ENCODE measurements at regions not wholly inside any gene's neighbourhood (a gene's known extent, or its start where the extent isn't known, plus 50 kb on each side); places are given as distances from the start of the nearest gene placed in this dataset.
"Not testable (repeated sequence)": the region's sequence is repeated elsewhere in the genome, so short reads cannot be mapped to it uniquely, and the experiment has no call there.

DNA sequence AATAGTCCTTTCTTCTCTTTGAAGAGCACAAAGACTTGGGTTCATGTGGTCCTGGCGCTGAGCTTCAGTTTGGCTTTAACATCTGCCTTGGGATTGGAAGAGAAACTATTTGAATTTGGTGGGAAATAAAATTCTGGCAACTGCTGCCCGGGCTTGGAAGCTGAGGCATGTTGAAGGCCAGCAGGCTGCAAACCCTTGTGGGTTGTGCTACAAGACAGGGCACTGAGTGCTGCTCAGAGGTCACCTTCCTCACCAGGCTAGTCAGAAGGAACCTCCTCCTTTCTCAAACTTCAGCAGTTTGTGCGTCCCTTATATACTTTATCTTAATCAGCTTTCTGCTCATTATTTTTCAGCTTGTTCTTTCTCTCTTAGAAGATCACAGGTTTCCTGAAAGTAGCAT, 238.4 kb upstream of the TBX18 start:
- no peak overlapping the region for H3K4me3 ChIP-seq
- H3K27me3 ChIP-seq (ENCODE audit: low read depth) = no peaks in the 10 kb centered on the region
- H3K9me3 ChIP-seq = no peaks in the 10 kb centered on the region
- in situ Hi-C loops (cut with MboI; ENCODE audit: low sequenced_read_pairs) = no loop called here
- no peaks in the 10 kb centered on the region for H3K36me3 ChIP-seq (replicated peaks)
- H3K4me1 ChIP-seq = no peaks in the 10 kb centered on the region
- DNase-seq (ENCODE audit: low spot score in 2 of 2) = no peak

DNA sequence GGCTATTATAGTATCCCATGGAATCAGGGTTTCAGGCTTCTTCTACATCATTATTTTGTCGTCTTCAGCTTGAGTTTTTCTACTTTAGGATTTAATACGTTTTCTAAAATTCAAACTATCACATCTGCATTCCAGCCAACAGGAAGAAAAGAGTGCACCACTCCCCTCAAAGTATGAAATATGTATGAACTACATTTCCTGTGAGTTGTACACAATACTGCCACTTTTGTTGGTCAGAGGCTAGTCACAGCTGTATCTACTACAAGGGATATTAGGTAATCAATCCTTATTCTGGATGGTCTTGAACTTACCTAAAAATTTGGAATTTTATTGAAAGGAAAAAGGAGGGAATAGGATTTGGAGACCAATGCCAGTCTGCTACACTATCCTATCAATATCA, 235.6 kb upstream of the TBX18 start:
- H3K4me1 ChIP-seq = no peaks in the 10 kb centered on the region
- no peaks in the 10 kb centered on the region for H3K27me3 ChIP-seq (ENCODE audit: low read depth)
- DNase-seq (ENCODE audit: low spot score in 2 of 2) = no peak
- H3K4me3 ChIP-seq = no peak overlapping the region
- in situ Hi-C loops (cut with MboI; ENCODE audit: low sequenced_read_pairs) = no loop called here
- no peaks in the 10 kb centered on the region for H3K9me3 ChIP-seq
- H3K36me3 ChIP-seq (replicated peaks) = no peaks in the 10 kb centered on the region

DNA sequence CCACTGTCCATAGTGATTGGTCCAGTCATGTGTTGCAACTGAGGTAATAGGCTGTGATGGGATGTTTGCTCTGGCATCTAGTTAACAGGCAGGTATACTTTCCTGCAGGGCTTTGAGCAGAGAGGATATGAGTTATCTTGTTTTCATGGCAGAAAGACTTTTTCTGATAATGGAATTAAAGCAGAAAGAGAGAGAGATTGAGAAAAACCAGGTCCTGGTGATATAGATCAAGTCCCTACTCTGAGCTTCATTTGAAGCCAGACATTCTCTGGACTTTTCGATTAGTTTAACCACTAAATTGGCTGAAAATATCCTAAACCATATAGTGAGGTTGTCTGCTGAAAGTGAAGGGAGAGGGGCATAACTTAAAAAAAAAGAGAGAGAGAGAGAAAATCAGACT, 233.8 kb upstream of the TBX18 start:
- no peak for DNase-seq (ENCODE audit: low spot score in 2 of 2)
- Histone ChIP-seq H3K9me3 (no peaks in the 10 kb centered on the region), H3K4me3 (no peak overlapping the region), H3K36me3 (replicated peaks) (no peaks in the 10 kb centered on the region), H3K27me3 (ENCODE audit: low read depth) (no peaks in the 10 kb centered on the region), H3K4me1 (no peaks in the 10 kb centered on the region)
- in situ Hi-C loops (cut with MboI; ENCODE audit: low sequenced_read_pairs) = no loop called here

DNA sequence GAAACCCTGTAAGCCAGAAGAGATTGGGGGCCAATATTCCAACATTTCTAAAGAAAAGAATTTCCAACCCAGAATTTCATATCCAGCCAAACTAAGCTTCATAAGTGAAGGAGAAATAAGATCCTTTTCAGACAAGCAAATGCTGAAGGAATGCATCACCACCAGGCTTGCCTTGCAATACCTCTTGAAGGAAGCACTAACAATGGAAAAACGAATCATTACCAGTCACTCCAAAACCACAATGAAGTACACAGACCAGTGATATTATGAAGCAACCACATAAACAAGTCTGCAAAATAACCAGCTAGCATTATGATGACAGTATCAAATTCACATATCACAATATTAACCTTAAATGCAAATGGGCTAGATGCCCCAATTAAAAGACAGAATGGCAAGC, 224.4 kb upstream of the TBX18 start:
- H3K27me3 ChIP-seq (ENCODE audit: low read depth); H3K4me3 ChIP-seq; DNase-seq (ENCODE audit: low spot score in 2 of 2); H3K36me3 ChIP-seq (replicated peaks); in situ Hi-C loops (cut with MboI; ENCODE audit: low sequenced_read_pairs); H3K9me3 ChIP-seq; H3K4me1 ChIP-seq: not testable (repeated sequence)

DNA sequence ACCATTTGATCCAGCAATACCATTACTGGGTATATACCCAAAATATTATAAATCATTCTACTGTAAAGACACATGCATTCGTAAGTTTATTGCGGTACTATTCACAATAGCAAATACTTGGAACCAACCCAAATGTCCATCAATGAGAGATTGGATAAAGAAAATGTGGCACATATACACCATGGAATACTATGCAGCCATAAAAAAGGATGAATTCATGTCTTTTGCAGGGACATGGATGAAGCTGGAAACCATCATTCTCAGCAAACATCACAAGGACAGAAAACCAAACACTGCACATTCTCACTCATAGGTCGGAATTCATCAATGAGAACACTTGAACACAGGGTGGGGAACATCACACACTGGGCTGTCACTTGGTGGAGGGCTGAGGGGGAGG, 221.1 kb upstream of the TBX18 start:
- in situ Hi-C loops (cut with MboI; ENCODE audit: low sequenced_read_pairs); H3K9me3 ChIP-seq; H3K36me3 ChIP-seq (replicated peaks); H3K4me3 ChIP-seq; H3K27me3 ChIP-seq (ENCODE audit: low read depth); H3K4me1 ChIP-seq; DNase-seq (ENCODE audit: low spot score in 2 of 2): not testable (repeated sequence)

DNA sequence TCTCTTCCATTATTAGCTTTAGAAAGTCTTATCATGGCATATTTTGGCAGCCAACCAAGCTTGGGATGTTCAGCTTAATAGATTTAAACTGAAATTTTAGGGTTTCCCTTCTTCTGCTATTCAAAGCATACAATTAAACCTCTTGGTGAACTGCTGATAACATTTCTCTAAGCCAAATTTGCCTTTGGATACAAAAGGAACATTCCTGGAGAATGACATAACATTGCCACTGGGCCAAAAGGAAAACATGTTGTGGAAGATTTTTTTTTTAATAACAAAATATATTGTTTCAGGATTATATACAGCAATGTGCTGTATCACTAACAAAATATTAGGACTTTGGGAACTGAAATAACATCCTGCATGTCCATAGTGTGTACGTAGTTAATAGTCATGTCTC, 215.1 kb upstream of the TBX18 start:
- no peaks in the 10 kb centered on the region for H3K27me3 ChIP-seq (ENCODE audit: low read depth)
- no peaks in the 10 kb centered on the region for H3K36me3 ChIP-seq (replicated peaks)
- H3K4me3 ChIP-seq = no peak overlapping the region
- no peaks in the 10 kb centered on the region for H3K4me1 ChIP-seq
- no peak for DNase-seq (ENCODE audit: low spot score in 2 of 2)
- in situ Hi-C loops (cut with MboI; ENCODE audit: low sequenced_read_pairs) = no loop called here
- H3K9me3 ChIP-seq = no peaks in the 10 kb centered on the region

DNA sequence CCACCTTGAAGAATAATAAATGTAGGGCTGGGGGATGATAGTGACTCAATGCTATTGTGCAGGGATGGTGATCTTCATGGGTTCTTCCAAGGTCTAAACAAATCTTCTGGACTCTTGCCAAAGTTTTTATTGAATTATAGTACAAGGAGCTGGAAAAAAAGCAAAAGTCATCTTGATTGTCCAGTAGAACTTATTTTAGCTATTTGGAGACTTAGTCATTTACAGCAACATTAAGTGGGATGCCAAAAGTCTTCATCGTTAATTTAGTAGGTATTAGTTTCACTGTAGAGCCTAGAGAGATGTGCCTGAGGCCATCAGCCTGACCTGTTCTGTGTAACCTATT, 212.9 kb upstream of the TBX18 start:
- no peak for DNase-seq (ENCODE audit: low spot score in 2 of 2)
- Histone ChIP-seq H3K4me3 (no peak overlapping the region), H3K27me3 (ENCODE audit: low read depth) (no peaks in the 10 kb centered on the region), H3K36me3 (replicated peaks) (no peaks in the 10 kb centered on the region), H3K4me1 (no peaks in the 10 kb centered on the region), H3K9me3 (no peaks in the 10 kb centered on the region)
- in situ Hi-C loops (cut with MboI; ENCODE audit: low sequenced_read_pairs) = no loop called here

DNA sequence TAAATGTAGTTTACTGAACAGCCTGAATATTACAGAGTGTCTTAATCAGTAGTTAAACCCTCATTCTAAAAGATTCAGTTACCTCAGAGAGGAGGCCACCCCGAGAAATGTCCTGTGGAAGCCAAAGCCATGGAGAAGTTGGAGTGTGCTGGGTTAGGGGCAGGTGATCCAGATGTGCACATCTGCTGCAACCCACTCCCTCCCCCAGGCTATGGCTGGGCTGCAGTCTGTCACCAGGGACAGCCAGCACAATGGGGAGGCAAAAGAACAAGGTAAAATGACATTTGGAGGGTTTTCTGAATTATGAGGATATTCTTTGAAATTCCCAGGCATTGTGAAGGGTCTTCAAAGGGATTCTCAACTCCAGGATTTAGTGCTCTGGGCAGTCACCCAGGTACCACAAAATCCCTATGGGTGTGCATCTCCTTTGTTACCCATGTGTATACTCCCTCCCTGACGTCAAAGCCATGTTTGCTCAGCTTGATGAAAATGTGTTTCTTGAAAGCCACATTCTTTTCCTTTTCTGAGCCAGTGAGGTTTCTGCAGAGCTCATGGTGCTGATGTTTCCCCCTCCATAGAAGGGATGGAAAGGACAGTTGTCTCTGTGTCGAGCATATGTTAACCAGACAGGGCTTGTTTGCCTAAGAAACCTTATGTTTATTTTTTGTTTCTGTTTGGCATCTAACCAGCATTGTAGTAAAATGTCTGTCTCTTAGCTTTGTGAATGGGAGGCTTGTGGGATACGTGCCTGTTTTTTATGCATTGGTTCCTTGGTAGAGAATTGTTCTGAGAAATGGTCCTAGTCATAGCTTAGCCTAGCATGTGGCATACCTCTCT, 212.3 kb upstream of the TBX18 start:
- H3K4me1 ChIP-seq = no peaks in the 10 kb centered on the region
- no peaks in the 10 kb centered on the region for H3K9me3 ChIP-seq
- DNase-seq (ENCODE audit: low spot score in 2 of 2) = no peak
- in situ Hi-C loops (cut with MboI; ENCODE audit: low sequenced_read_pairs) = no loop called here
- no peaks in the 10 kb centered on the region for H3K36me3 ChIP-seq (replicated peaks)
- no peaks in the 10 kb centered on the region for H3K27me3 ChIP-seq (ENCODE audit: low read depth)
- H3K4me3 ChIP-seq = no peak overlapping the region

DNA sequence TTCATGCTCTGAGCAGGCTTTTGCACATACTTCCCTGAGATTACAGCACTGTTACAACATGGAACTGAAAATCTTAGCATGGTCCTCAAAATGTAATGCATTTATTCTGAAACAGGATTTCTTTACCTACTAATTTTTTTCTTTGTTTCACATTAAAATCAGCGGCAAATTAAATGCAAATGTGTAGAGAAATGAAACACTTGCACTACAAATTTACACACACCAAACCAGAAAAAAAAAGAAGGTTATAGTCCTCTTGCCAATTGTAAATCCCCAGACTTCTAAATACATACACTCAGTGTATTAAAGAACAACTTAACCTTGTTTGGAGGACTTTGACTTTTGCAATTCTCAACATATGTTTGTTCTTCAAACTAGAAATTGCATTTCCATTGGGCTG, 210.9 kb upstream of the TBX18 start:
- in situ Hi-C loops (cut with MboI; ENCODE audit: low sequenced_read_pairs) = no loop called here
- Histone ChIP-seq H3K36me3 (replicated peaks) (no peaks in the 10 kb centered on the region), H3K4me3 (no peak overlapping the region), H3K9me3 (no peaks in the 10 kb centered on the region), H3K4me1 (no peaks in the 10 kb centered on the region), H3K27me3 (ENCODE audit: low read depth) (no peaks in the 10 kb centered on the region)
- no peak for DNase-seq (ENCODE audit: low spot score in 2 of 2)

DNA sequence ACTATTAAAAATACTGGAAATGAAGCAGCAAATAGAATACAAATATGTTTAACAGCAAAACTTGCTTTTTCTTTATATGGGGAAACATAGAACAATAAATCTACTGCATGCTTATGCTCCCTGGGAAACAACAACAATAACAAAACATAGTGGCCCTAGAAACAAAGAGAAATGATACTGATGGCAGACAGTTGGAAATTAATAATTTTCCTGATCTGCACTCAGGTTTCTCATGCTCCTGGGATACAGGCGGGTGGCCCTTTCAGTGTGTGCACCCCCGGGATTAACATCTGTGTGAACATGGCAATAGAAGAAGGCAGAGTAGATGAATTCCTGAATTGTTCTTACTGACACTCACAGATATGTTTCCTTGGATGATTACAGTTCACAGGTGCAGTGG, 209.2 kb upstream of the TBX18 start:
- Histone ChIP-seq H3K9me3 (no peaks in the 10 kb centered on the region), H3K36me3 (replicated peaks) (no peaks in the 10 kb centered on the region), H3K4me3 (no peak overlapping the region), H3K27me3 (ENCODE audit: low read depth) (no peaks in the 10 kb centered on the region), H3K4me1 (no peaks in the 10 kb centered on the region)
- in situ Hi-C loops (cut with MboI; ENCODE audit: low sequenced_read_pairs) = no loop called here
- no peak for DNase-seq (ENCODE audit: low spot score in 2 of 2)

DNA sequence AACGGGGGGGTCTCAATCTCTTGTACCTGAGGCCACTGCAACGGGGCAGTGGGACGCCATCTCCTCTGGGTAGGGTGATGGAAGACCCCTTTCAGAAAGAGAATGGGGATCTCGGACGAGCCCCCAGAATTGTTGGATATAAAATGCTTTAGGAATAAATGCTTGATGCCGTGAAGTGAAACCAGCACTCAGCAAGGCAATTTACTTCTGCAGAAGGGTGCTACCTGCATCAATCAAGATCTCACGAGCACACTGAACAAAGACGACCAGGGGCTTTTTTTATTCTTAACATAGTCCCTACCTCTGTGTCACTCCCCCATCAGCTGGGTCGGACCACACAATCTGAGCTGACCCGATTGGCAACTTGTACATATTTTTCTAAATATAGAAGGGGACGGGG, 203.6 kb upstream of the TBX18 start:
- Histone ChIP-seq H3K9me3 (no peaks in the 10 kb centered on the region), H3K4me1 (no peaks in the 10 kb centered on the region), H3K4me3 (no peak overlapping the region), H3K27me3 (ENCODE audit: low read depth) (no peaks in the 10 kb centered on the region), H3K36me3 (replicated peaks) (no peaks in the 10 kb centered on the region)
- in situ Hi-C loops (cut with MboI; ENCODE audit: low sequenced_read_pairs) = no loop called here
- DNase-seq (ENCODE audit: low spot score in 2 of 2) = no peak

DNA sequence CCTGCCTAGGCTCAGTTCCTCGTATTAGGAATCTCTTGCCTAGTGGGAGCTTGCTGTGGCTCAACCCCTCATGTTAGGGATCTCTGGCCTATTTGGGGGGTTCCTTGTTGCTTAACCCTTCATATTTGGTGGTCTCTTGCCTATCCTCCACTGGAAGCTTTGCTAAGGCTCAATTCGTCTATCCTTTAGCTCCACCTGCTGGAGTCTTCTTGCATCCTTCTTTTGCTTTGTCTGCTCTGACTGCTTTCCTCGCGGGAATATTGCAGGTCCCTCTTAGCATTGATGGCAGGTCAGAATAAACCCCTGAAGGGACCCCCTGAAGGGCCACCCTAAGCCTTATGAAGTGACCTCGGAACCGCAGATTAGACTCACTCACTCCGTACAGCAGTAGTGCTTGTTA, 203.0 kb upstream of the TBX18 start:
- Histone ChIP-seq H3K4me3 (no peak overlapping the region), H3K4me1 (no peaks in the 10 kb centered on the region), H3K27me3 (ENCODE audit: low read depth) (no peaks in the 10 kb centered on the region), H3K9me3 (no peaks in the 10 kb centered on the region), H3K36me3 (replicated peaks) (no peaks in the 10 kb centered on the region)
- peak; percentile 36 to 51 for DNase-seq (ENCODE audit: low spot score in 2 of 2)
- in situ Hi-C loops (cut with MboI; ENCODE audit: low sequenced_read_pairs) = no loop called here

DNA sequence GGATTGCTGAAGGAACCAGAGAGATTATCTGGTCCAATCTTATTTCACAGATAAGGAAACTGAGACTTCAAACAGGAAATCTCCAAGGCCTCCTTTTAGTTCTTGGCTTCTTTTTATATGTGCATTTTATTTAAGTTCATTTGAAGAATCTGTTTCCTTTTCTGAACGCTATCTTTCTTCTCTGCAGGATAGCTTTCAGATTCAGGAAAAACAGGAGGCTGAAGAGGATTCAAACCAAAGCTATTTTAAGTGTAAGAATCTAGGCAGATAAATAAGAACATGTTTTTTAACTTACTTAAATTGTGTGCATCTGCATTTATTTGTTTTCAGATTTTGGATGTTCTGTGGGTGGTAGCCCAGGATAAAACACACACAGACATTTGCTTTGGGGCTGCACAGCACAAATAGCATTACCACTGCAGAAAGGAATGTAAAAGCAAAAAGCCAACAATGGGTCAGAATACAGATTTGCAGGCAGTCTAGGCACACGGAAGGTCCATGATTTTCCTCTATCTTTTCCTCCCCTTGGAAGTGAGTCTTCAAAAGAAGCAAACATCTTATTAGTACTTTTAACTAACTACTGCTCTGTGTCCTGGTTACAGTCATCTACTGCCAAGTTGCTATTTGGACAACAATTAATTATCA, 188.8 kb upstream of the TBX18 start:
- H3K36me3 ChIP-seq (replicated peaks) = no peaks in the 10 kb centered on the region
- no peaks in the 10 kb centered on the region for H3K9me3 ChIP-seq
- no peaks in the 10 kb centered on the region for H3K27me3 ChIP-seq (ENCODE audit: low read depth)
- in situ Hi-C loops (cut with MboI; ENCODE audit: low sequenced_read_pairs) = no loop called here
- DNase-seq (ENCODE audit: low spot score in 2 of 2) = no peak
- H3K4me1 ChIP-seq = no peaks in the 10 kb centered on the region
- H3K4me3 ChIP-seq = no peak overlapping the region

DNA sequence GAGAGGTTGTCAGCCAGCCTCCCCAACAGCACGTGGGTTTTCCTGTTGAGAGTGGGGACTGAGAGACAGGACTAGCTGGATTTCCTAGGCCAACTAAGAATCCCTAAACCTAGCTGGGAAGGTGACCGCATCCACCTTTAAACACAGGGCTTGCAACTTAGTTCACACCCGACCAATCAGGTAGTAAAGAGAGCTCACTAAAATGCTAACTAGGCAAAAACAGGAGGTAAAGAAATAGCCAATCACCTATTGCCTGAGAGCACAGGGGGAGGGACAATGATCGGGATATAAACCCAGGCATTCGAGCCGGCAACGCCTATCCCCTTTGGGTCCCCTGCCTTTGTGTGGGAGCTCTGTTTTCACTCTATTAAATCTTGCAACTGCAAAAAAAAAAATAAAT, 180.5 kb upstream of the TBX18 start:
- H3K27me3 ChIP-seq (ENCODE audit: low read depth); H3K9me3 ChIP-seq; H3K4me1 ChIP-seq; H3K4me3 ChIP-seq; H3K36me3 ChIP-seq (replicated peaks); DNase-seq (ENCODE audit: low spot score in 2 of 2); in situ Hi-C loops (cut with MboI; ENCODE audit: low sequenced_read_pairs): not testable (repeated sequence)

DNA sequence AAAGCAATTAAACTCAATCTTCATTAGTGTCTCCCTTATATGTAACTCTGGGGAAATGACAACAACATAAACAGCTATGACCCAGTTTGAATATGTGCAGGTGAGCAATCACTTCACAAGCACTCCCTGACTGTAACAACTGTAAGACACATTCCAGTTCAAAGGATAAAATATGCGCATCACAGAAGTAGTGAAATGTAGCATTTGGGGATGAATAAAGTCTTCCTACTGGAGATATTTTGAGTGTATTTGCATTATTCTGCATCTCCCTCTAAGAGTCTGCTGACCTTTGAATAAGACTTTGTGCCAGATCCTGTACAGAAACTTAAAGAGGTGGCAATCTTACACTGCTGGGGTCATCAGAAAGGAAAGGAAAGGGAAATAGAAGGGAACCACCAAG, 179.5 kb upstream of the TBX18 start:
- no peaks in the 10 kb centered on the region for H3K4me1 ChIP-seq
- no peaks in the 10 kb centered on the region for H3K9me3 ChIP-seq
- H3K27me3 ChIP-seq (ENCODE audit: low read depth) = no peaks in the 10 kb centered on the region
- no peak overlapping the region for H3K4me3 ChIP-seq
- no peak for DNase-seq (ENCODE audit: low spot score in 2 of 2)
- H3K36me3 ChIP-seq (replicated peaks) = no peaks in the 10 kb centered on the region
- in situ Hi-C loops (cut with MboI; ENCODE audit: low sequenced_read_pairs) = no loop called here
